ENCODE measurements at regions not wholly inside any gene's neighbourhood (a gene's known extent, or its start where the extent isn't known, plus 50 kb on each side); places are given as distances from the start of the nearest gene placed in this dataset.

DNA sequence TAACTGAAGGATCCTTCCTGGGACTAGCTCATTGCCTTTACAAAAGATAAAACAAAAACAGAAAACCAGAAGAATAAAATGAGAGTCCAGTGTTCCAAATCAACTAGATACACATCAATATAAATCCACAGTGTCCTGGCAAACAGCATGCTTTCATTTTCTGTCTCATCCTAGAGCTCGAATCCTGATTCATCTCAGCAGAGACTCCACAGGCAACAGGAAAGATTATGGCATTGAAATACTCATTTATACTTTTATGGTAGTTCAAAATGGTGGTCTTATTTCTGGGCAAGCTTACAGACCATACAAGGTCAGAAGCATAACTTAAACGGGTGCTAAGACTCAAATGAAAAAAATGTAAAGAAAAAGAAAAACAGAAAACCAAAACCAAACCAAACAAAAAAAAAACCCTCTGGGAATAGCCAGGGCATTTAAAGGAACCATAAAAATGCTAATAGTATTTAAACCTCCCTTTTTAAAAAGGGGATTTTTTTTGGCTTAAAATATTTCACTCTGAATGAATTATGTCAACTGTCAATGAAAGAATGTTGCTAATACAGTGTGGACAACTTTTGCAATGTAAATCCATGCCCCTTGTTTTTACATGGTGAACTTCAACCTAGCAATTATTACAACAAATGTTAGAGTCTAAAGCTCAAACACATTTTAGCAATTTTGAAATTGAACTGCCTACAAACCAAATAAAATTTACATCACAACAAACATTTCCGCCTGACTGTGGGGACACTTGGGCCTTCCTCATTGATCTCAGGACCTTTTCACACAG lies 57.9 kb downstream of the GPR101 start:
- ChIA-PET POLR2A (no interaction called here), CTCF (interaction anchor here (0.7 to 1.0 kb wide), 3 partner anchors 28 to 1075 kb away, joined by 3 read pairs; no protein-coding TSS in a partner anchor)
- H3K36me3 ChIP-seq (ENCODE audit: control insufficient read depth in 2 of 2, insufficient read depth in 1 of 2, low read length in 2 of 2): no peaks in the 10 kb centered on the region
- no peak overlapping the region for H3K27ac ChIP-seq (ENCODE audit: extremely low read depth, low read depth, low read length)
- no peak for TF ChIP-seq SCRT1 (tag by site-specific recombination; IDR thresholded peaks at IDR 0.05; ENCODE audit: borderline replicate concordance)
- no peak for TF ChIP-seq ZNF292 (tag by site-specific recombination; IDR thresholded peaks at IDR 0.05; ENCODE audit: borderline replicate concordance, low read depth)
- TF ChIP-seq ZBTB8A (tag by site-specific recombination; IDR thresholded peaks at IDR 0.05): no peak
- no peak for TF ChIP-seq ZNF24 (tag by site-specific recombination; IDR thresholded peaks at IDR 0.05)
- TF ChIP-seq, protein P1, sequence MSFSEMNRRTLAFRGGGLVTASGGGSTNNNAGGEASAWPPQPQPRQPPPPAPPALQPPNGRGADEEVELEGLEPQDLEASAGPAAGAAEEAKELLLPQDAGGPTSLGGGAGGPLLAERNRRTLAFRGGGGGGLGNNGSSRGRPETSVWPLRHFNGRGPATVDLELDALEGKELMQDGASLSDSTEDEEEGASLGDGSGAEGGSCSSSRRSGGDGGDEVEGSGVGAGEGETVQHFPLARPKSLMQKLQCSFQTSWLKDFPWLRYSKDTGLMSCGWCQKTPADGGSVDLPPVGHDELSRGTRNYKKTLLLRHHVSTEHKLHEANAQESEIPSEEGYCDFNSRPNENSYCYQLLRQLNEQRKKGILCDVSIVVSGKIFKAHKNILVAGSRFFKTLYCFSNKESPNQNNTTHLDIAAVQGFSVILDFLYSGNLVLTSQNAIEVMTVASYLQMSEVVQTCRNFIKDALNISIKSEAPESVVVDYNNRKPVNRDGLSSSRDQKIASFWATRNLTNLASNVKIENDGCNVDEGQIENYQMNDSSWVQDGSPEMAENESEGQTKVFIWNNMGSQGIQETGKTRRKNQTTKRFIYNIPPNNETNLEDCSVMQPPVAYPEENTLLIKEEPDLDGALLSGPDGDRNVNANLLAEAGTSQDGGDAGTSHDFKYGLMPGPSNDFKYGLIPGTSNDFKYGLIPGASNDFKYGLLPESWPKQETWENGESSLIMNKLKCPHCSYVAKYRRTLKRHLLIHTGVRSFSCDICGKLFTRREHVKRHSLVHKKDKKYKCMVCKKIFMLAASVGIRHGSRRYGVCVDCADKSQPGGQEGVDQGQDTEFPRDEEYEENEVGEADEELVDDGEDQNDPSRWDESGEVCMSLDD (tag by site-specific recombination; IDR thresholded peaks at IDR 0.05): no peak
- TF ChIP-seq ZNF521 (tag by site-specific recombination; IDR thresholded peaks at IDR 0.05): no peak
- no peaks in the 10 kb centered on the region for H3K4me1 ChIP-seq (ENCODE audit: control insufficient read depth, insufficient read depth, low read length)
- no peaks in the 10 kb centered on the region for H3K9me3 ChIP-seq (ENCODE audit: control insufficient read depth, insufficient read depth, low read depth, low read length)
- no peak overlapping the region for H3K4me3 ChIP-seq (ENCODE audit: low read depth, low read length)

DNA sequence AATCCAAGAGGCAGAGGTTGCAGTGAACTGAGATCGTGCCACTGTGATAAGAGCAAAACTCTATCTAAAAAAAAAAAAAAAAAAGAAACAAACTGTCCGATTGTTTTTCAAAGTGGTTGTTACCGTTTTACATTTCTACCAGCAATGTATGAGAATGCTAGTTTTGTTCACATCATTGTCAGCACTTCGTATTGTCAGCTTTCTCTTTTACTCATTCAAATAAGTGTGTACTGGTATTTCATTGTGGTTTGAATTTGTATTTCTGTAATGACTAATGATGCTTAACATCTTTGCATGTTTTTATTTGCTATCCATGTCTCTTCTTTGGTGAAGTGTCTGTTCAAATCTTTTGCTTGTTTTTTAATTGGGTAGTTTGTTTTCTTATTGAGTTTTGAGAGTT lies 65.8 kb downstream of the GPR101 start:
- Histone ChIP-seq H3K9me3 (ENCODE audit: control insufficient read depth, insufficient read depth, low read depth, low read length) (no peaks in the 10 kb centered on the region; the same call in none of the 2 replicates), H3K36me3 (ENCODE audit: control insufficient read depth in 2 of 2, insufficient read depth in 1 of 2, low read length in 2 of 2) (no peaks in the 10 kb centered on the region), H3K4me3 (ENCODE audit: low read depth, low read length) (no peak overlapping the region), H3K27ac (ENCODE audit: extremely low read depth, low read depth, low read length) (no peak overlapping the region), H3K4me1 (ENCODE audit: control insufficient read depth, insufficient read depth, low read length) (no peaks in the 10 kb centered on the region)
- ChIA-PET POLR2A (interaction anchor here (0.7 kb wide), 1 partner anchor 301 kb away, joined by 6 read pairs; no protein-coding TSS in a partner anchor), CTCF (interaction anchor here (0.6 kb wide), 1 partner anchor 1624 kb away, joined by 4 read pairs; no protein-coding TSS in a partner anchor)
- no peak for TF ChIP-seq ZFP37 (tag by site-specific recombination; IDR thresholded peaks at IDR 0.05)
- TF ChIP-seq, protein P2, sequence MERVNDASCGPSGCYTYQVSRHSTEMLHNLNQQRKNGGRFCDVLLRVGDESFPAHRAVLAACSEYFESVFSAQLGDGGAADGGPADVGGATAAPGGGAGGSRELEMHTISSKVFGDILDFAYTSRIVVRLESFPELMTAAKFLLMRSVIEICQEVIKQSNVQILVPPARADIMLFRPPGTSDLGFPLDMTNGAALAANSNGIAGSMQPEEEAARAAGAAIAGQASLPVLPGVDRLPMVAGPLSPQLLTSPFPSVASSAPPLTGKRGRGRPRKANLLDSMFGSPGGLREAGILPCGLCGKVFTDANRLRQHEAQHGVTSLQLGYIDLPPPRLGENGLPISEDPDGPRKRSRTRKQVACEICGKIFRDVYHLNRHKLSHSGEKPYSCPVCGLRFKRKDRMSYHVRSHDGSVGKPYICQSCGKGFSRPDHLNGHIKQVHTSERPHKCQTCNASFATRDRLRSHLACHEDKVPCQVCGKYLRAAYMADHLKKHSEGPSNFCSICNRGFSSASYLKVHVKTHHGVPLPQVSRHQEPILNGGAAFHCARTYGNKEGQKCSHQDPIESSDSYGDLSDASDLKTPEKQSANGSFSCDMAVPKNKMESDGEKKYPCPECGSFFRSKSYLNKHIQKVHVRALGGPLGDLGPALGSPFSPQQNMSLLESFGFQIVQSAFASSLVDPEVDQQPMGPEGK (tag by site-specific recombination; IDR thresholded peaks at IDR 0.05): no peak
- no peak for TF ChIP-seq ZNF138 (tag by site-specific recombination; IDR thresholded peaks at IDR 0.05; ENCODE audit: borderline replicate concordance)
- TF ChIP-seq ZNF843 (tag by site-specific recombination; IDR thresholded peaks at IDR 0.05): no peak
- TF ChIP-seq, protein P3, sequence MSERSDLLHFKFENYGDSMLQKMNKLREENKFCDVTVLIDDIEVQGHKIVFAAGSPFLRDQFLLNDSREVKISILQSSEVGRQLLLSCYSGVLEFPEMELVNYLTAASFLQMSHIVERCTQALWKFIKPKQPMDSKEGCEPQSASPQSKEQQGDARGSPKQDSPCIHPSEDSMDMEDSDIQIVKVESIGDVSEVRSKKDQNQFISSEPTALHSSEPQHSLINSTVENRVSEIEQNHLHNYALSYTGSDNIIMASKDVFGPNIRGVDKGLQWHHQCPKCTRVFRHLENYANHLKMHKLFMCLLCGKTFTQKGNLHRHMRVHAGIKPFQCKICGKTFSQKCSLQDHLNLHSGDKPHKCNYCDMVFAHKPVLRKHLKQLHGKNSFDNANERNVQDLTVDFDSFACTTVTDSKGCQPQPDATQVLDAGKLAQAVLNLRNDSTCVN (tag by site-specific recombination; optimal IDR thresholded peaks at IDR 0.05): no peak
- no peak for TF ChIP-seq WT1 (tag by site-specific recombination; IDR thresholded peaks at IDR 0.05)
- TF ChIP-seq KLF7 (tag by site-specific recombination; IDR thresholded peaks at IDR 0.05; ENCODE audit: borderline replicate concordance): no peak
- no peak for TF ChIP-seq ZNF670 (tag by site-specific recombination; IDR thresholded peaks at IDR 0.05; ENCODE audit: low read depth)

DNA sequence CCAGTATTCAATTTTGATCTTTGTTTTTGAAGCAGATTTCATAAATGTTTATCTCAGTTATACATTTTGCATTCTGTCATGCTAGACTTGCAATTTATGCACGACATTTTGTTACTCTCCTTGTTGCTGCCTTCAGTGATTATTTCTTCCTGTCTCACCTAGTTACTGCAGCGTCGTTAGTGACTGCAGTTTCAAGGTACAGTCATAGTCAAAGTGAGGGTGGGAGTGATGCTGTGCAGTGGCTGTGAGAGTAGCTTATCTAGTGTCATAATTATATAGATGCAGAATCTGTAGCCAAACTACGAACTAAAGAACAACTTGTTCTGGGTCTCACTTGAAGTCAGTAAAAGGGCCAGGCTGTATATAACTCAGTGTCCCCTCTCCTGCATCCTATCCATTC lies 69.8 kb downstream of the GPR101 start:
- H3K4me1 ChIP-seq (ENCODE audit: control insufficient read depth, insufficient read depth, low read length): no peaks in the 10 kb centered on the region
- H3K27ac ChIP-seq (ENCODE audit: extremely low read depth, low read depth, low read length): no peak overlapping the region
- ChIA-PET CTCF (interaction anchor here (0.7 to 0.9 kb wide), 2 partner anchors 9 to 76 kb away, joined by 3 to 4 read pairs; no protein-coding TSS in a partner anchor), POLR2A (no interaction called here)
- no peak for TF ChIP-seq ZBTB1 (tag by site-specific recombination; IDR thresholded peaks at IDR 0.05)
- no peak for TF ChIP-seq ZNF623 (tag by site-specific recombination; IDR thresholded peaks at IDR 0.05)
- TF ChIP-seq OVOL3 (tag by site-specific recombination; IDR thresholded peaks at IDR 0.05): no peak
- TF ChIP-seq ZNF571 (tag by site-specific recombination; IDR thresholded peaks at IDR 0.05): no peak
- TF ChIP-seq ZNF426 (tag by site-specific recombination; IDR thresholded peaks at IDR 0.05): no peak
- no peak for TF ChIP-seq ZFP37 (tag by site-specific recombination; IDR thresholded peaks at IDR 0.05)
- no peak for TF ChIP-seq ZNF391 (tag by site-specific recombination; IDR thresholded peaks at IDR 0.05; ENCODE audit: borderline replicate concordance, low read depth)
- no peaks in the 10 kb centered on the region; the same call in 1 of the 2 replicates for H3K9me3 ChIP-seq (ENCODE audit: control insufficient read depth, insufficient read depth, low read depth, low read length)
- no peak overlapping the region for H3K4me3 ChIP-seq (ENCODE audit: low read depth, low read length)
- no peaks in the 10 kb centered on the region for H3K36me3 ChIP-seq (ENCODE audit: control insufficient read depth in 2 of 2, insufficient read depth in 1 of 2, low read length in 2 of 2)

Data from HEK293 (cell line).